ENCODE measurements at regions not wholly inside any gene's neighbourhood (a gene's known extent, or its start where the extent isn't known, plus 50 kb on each side); places are given as distances from the start of the nearest gene placed in this dataset.

DNA sequence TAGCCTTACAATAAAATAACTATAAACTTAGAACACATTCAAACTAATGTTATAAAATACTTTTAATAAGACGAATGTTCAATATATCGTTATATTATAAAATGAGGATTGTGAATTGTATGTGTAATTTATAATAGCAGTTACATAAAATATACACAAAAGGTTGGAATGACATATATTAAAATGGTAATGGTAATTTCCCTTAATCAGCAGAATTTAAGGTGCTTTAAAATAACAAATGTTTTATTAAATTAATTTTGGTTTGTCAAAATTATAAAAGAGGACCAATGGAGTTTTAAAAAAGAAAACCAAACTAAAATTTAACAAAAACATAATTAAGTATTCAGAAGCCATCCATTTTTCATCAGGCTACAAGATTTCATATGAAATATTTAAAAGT, 164.3 kb upstream of the PRDM9 start:
- no peak for ATAC-seq
- intact Hi-C loops (cut with DNase I): no loop called here

DNA sequence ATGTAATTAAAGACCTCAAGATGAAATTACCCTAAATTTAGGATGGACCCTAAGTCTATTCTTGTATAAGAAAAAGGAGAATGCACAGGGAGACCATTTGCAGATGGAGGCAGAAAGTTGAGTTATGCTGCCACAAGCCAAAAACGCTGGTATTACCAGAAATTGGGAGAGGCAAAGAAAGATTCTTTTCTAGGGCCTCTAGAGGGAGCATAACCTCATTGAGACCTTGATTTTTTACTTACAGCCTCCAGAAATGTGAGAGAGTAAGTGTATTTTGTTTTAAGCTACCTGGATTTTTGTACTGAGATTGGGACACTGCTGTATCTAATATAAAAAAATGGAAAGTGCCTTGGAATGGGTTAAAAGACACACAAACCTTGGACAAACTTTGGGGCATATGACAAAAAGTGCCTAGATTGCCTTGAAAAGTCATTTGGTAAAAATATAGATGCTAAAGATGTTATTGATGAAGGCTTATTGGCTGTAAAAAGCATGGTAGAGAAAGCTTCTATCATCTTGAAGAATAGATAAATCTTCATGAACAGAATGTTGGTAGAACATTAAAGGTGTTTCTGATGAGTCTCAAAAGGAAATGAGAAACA, 174.7 kb upstream of the PRDM9 start:
- intact Hi-C loops (cut with DNase I): no loop called here
- peak in 1 of 4 donors; percentile 3 for DNase-seq
- H3K27me3 ChIP-seq: no peaks in the 10 kb centered on the region
- no peak overlapping the region for H3K27ac ChIP-seq
- no peak overlapping the region for H3K4me3 ChIP-seq
- H3K9me3 ChIP-seq: no peaks in the 10 kb centered on the region
- TF ChIP-seq, protein P1, sequence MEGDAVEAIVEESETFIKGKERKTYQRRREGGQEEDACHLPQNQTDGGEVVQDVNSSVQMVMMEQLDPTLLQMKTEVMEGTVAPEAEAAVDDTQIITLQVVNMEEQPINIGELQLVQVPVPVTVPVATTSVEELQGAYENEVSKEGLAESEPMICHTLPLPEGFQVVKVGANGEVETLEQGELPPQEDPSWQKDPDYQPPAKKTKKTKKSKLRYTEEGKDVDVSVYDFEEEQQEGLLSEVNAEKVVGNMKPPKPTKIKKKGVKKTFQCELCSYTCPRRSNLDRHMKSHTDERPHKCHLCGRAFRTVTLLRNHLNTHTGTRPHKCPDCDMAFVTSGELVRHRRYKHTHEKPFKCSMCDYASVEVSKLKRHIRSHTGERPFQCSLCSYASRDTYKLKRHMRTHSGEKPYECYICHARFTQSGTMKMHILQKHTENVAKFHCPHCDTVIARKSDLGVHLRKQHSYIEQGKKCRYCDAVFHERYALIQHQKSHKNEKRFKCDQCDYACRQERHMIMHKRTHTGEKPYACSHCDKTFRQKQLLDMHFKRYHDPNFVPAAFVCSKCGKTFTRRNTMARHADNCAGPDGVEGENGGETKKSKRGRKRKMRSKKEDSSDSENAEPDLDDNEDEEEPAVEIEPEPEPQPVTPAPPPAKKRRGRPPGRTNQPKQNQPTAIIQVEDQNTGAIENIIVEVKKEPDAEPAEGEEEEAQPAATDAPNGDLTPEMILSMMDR (IDR thresholded peaks at IDR 0.05): no peak
- no peak for ATAC-seq
- H3K36me3 ChIP-seq: no peaks in the 10 kb centered on the region
- no peaks in the 10 kb centered on the region for H3K4me1 ChIP-seq

More for the DNA sequence above, 164.3 kb upstream of the PRDM9 start:
- H3K4me3 ChIP-seq: no peak overlapping the region
- no peaks in the 10 kb centered on the region for H3K27me3 ChIP-seq
- no peak for DNase-seq
- H3K4me1 ChIP-seq: no peaks in the 10 kb centered on the region
- no peak overlapping the region for H3K27ac ChIP-seq
- TF ChIP-seq, protein P1 (IDR thresholded peaks at IDR 0.05): no peak
- H3K9me3 ChIP-seq: no peaks in the 10 kb centered on the region
- no peaks in the 10 kb centered on the region for H3K36me3 ChIP-seq

DNA sequence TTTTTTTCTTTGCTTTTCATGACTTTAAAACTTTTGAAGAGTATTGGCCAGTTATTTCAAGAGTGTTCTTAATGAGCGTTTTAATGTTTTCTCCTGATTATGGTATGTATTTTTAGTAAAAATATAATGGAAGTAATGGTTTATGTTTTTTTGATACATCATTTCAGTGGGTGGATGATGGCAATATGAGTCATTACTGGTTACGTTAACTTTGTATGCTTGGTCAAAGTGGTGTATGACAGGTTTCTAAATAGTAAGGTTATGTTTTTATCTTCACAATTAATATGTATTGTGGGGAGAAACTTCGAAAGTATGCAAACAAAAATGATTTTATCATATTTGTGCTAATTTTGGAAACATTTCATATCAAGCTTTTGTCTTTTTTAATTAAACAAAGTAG, 176.7 kb upstream of the PRDM9 start:
- no peaks in the 10 kb centered on the region for H3K36me3 ChIP-seq
- no peaks in the 10 kb centered on the region for H3K27me3 ChIP-seq
- no peak for ATAC-seq
- TF ChIP-seq, protein P1 (IDR thresholded peaks at IDR 0.05): no peak
- H3K4me3 ChIP-seq: no peak overlapping the region
- no peak overlapping the region for H3K27ac ChIP-seq
- H3K4me1 ChIP-seq: no peaks in the 10 kb centered on the region
- H3K9me3 ChIP-seq: no peaks in the 10 kb centered on the region
- no peak for DNase-seq
- intact Hi-C loops (cut with DNase I): no loop called here

DNA sequence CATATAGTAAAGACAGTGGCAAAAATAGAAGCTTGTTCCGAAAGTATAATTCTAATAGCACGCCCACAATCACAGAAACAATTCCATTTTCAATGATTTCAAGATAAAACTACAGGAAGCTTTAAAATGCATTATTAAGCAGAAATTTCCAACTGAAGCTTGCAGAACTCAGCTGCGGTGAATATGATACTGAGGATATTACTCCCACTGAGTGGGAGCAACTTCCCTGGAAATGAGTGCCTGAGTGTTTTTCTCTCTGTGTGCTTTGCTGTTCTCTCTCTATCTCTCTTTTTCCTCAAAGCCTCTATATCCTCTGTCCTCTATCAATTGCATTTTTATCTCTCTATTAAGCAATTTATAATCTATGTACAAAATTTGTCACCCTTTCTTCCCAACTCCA, 187.5 kb upstream of the PRDM9 start:
- no peak overlapping the region for H3K4me3 ChIP-seq
- DNase-seq (no peak), ATAC-seq (no peak)
- H3K36me3 ChIP-seq: no peaks in the 10 kb centered on the region
- H3K27me3 ChIP-seq: no peaks in the 10 kb centered on the region
- H3K27ac ChIP-seq: no peak overlapping the region
- TF ChIP-seq, protein P1 (IDR thresholded peaks at IDR 0.05): no peak
- H3K9me3 ChIP-seq: peaks cover 0 to 2% of the 10 kb centered on the region in 2 donors
- no peaks in the 10 kb centered on the region for H3K4me1 ChIP-seq
- intact Hi-C loops (cut with DNase I): no loop called here

DNA sequence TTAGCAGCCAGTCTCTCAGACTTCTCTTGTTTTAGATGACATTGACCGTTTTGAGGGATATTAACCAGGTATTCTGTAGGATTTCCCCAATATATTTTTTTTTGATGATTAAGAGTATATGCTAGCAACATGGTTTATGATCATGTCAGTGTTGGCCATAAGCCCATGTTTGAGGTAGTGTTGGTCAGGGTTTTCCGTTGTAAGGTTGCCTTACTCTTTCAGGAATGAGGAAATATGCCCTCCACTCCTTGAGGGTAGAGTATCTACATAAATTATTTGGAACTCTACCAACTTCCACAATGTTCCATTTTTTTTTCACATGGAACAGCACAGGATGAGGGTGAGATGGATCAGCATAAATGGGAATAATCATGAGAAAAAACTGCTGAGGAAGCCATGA, 188.4 kb upstream of the PRDM9 start:
- Histone ChIP-seq H3K27me3 (no peaks in the 10 kb centered on the region), H3K36me3 (no peaks in the 10 kb centered on the region), H3K27ac (no peak overlapping the region), H3K4me1 (no peaks in the 10 kb centered on the region), H3K4me3 (no peak overlapping the region), H3K9me3 (peaks cover 0 to 2% of the 10 kb centered on the region in 2 donors)
- DNase-seq (no peak), ATAC-seq (no peak)
- TF ChIP-seq, protein P1 (IDR thresholded peaks at IDR 0.05): no peak
- intact Hi-C loops (cut with DNase I): no loop called here

Data from left lung (tissue), 4 donors.